ENCODE measurements at regions not wholly inside any gene's neighbourhood (a gene's known extent, or its start where the extent isn't known, plus 50 kb on each side); places are given as distances from the start of the nearest gene placed in this dataset.

DNA sequence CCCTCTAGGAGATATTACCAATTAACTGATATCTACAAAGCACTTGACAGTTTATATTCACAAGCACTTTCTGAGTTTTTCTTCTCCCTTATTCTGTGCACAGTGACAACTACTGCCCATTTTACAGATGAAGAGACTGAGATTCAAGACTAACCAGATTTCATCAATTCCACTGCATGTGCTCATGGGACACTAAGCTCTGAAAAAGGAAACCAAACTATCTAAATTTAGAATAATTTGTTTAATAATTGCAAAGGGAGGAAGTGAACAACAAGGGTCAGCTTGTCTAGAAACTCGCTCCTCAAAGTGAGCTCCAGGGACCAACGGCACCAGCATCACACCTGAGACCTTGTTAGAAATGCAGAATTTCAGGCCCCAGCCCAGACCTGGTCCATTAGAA is 50.8 kb upstream of the MYLIP start:
- no peaks in the 10 kb centered on the region for H3K36me3 Mint-ChIP-seq
- H3K9me3 Mint-ChIP-seq: no peaks in the 10 kb centered on the region
- no peaks in the 10 kb centered on the region for H3K4me1 Mint-ChIP-seq
- TF ChIP-seq, protein P1, sequence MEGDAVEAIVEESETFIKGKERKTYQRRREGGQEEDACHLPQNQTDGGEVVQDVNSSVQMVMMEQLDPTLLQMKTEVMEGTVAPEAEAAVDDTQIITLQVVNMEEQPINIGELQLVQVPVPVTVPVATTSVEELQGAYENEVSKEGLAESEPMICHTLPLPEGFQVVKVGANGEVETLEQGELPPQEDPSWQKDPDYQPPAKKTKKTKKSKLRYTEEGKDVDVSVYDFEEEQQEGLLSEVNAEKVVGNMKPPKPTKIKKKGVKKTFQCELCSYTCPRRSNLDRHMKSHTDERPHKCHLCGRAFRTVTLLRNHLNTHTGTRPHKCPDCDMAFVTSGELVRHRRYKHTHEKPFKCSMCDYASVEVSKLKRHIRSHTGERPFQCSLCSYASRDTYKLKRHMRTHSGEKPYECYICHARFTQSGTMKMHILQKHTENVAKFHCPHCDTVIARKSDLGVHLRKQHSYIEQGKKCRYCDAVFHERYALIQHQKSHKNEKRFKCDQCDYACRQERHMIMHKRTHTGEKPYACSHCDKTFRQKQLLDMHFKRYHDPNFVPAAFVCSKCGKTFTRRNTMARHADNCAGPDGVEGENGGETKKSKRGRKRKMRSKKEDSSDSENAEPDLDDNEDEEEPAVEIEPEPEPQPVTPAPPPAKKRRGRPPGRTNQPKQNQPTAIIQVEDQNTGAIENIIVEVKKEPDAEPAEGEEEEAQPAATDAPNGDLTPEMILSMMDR (IDR thresholded peaks at IDR 0.05; ENCODE audit: unreplicated experiment): no peak
- H3K4me3 Mint-ChIP-seq: no peak overlapping the region
- no peak overlapping the region for H3K27ac Mint-ChIP-seq
- peaks cover 5% of the 10 kb centered on the region for H3K27me3 Mint-ChIP-seq (ENCODE audit: low read depth)
- no peak for DNase-seq (ENCODE audit: low spot score in 2 of 2, unreplicated experiment in 2 of 2)

DNA sequence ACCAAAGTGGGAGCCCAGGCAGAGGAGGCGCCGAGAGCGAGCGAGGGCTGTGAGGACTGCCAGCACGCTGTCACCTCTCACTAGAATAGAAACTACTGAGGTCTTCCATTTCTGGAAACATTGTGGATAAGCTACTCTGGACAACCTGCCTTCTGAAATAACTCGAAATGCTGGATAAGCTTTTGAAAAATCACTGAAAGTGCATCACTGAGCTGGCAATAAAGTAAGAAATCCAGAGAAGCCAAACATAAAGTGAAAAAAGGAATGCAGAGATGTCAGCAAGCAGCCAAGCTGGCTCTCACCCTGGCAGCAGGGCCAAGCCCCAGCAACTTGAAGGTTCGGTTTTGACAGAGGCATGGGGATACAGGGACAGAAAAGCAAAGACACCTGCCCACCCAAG is 59.2 kb upstream of the MYLIP start:
- Mint-ChIP-seq H3K27ac (no peak overlapping the region), H3K4me1 (peaks cover 3% of the 10 kb centered on the region), H3K27me3 (ENCODE audit: low read depth) (no peaks in the 10 kb centered on the region), H3K36me3 (no peaks in the 10 kb centered on the region), H3K4me3 (no peak overlapping the region), H3K9me3 (no peaks in the 10 kb centered on the region)
- TF ChIP-seq, protein P1 (IDR thresholded peaks at IDR 0.05; ENCODE audit: unreplicated experiment): no peak
- DNase-seq (ENCODE audit: low spot score in 2 of 2, unreplicated experiment in 2 of 2): no peak

DNA sequence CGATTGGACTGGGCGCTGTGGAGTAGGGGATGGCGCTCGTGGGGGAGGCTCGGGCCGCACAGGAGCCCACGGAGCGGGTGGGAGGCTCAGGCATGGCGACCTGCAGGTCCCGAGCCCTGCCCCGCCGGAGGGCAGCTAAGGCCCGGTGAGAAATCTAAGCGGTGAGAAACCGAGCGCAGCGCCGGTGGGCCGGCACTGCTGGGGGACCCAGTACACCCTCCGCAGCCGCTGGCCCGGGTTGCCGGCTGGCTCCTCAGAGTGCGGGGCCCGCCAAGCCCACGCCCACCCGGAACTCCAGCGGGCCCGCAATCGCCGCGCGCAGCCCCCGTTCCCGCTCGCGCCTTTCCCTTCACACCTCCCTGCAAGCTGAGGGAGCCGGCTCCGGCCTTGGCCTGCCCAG is 59.7 kb upstream of the MYLIP start:
- no peak for DNase-seq (ENCODE audit: low spot score in 2 of 2, unreplicated experiment in 2 of 2)
- no peak overlapping the region for H3K4me3 Mint-ChIP-seq
- H3K9me3 Mint-ChIP-seq: no peaks in the 10 kb centered on the region
- no peak overlapping the region for H3K27ac Mint-ChIP-seq
- H3K27me3 Mint-ChIP-seq (ENCODE audit: low read depth): no peaks in the 10 kb centered on the region
- H3K4me1 Mint-ChIP-seq: peaks cover 7% of the 10 kb centered on the region
- H3K36me3 Mint-ChIP-seq: no peaks in the 10 kb centered on the region
- TF ChIP-seq, protein P1 (IDR thresholded peaks at IDR 0.05; ENCODE audit: unreplicated experiment): no peak

DNA sequence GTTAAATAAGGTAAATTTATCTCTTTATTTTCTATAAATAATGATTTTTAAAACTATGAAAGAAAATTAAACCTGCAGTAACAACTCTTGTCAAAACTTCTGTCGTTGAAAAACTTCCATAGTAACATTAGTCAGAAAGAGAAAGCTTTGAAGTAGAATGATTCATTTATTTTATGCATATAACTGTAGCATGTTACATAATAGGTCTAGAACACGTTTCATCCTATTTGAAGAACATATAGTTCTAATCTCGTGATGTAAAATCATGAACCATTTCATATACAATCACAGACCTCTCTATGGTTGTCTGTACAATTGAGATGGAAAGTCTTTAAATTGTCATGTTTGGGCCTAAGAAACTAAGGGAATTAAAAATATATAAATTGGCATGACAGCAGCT is 61.3 kb upstream of the MYLIP start:
- Mint-ChIP-seq H3K36me3 (no peaks in the 10 kb centered on the region), H3K27ac (no peak overlapping the region), H3K4me3 (no peak overlapping the region), H3K27me3 (ENCODE audit: low read depth) (no peaks in the 10 kb centered on the region), H3K4me1 (peaks cover 7% of the 10 kb centered on the region), H3K9me3 (no peaks in the 10 kb centered on the region)
- no peak for DNase-seq (ENCODE audit: low spot score in 2 of 2, unreplicated experiment in 2 of 2)
- TF ChIP-seq, protein P1 (IDR thresholded peaks at IDR 0.05; ENCODE audit: unreplicated experiment): no peak

DNA sequence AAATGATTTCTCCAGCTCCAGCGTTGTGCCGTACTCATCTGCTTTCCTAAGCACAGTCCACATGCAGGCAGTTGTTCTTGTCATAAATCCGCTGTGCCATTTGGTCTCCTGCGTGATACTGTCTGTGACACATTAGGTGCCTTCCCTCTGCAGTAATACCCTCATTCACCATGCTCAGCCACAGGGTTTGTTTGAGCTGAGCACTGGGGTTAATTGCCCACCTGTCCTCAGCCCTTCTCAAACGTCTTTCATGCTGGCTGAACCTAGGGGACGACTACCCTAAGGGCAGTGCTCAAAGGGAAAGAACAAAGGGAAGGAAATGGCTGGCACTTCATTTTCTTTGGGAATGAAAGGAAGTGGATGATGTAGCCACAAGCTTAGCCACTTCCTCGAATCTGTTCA is 64.2 kb upstream of the MYLIP start:
- Mint-ChIP-seq H3K27ac (no peak overlapping the region), H3K4me3 (no peak overlapping the region), H3K36me3 (no peaks in the 10 kb centered on the region), H3K9me3 (no peaks in the 10 kb centered on the region), H3K27me3 (ENCODE audit: low read depth) (no peaks in the 10 kb centered on the region), H3K4me1 (peaks cover 7% of the 10 kb centered on the region)
- TF ChIP-seq, protein P1 (IDR thresholded peaks at IDR 0.05; ENCODE audit: unreplicated experiment): no peak
- no peak for DNase-seq (ENCODE audit: low spot score in 2 of 2, unreplicated experiment in 2 of 2)

DNA sequence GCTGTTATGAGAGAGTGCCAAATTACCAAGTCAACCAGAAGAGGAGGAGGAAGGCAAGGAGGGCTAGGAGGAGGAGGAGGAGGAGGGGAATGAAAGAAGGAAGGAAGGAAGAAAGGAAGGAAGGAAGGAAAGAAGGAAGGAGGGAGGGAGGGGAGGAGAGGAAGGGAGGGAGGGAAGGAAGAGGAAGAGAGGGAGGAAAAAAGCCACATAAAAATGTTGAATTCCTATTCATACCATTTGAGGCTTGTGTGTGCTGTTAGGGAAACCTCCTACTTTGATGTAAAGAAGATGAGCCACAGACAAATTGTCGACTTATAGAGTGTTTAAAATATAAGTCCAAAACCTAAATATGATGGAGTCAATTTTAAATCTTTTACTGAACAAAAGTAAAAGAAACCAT is 65.3 kb upstream of the MYLIP start:
- H3K27ac Mint-ChIP-seq: no peak overlapping the region
- TF ChIP-seq, protein P1 (IDR thresholded peaks at IDR 0.05; ENCODE audit: unreplicated experiment): no peak
- no peaks in the 10 kb centered on the region for H3K36me3 Mint-ChIP-seq
- no peaks in the 10 kb centered on the region for H3K27me3 Mint-ChIP-seq (ENCODE audit: low read depth)
- H3K9me3 Mint-ChIP-seq: no peaks in the 10 kb centered on the region
- peaks cover 7% of the 10 kb centered on the region for H3K4me1 Mint-ChIP-seq
- no peak overlapping the region for H3K4me3 Mint-ChIP-seq
- DNase-seq (ENCODE audit: low spot score in 2 of 2, unreplicated experiment in 2 of 2): no peak
